HepG2 (cell line): ENCODE measurements at regions not wholly inside any gene's neighbourhood (a gene's known extent, or its start where the extent isn't known, plus 50 kb on each side); places are given as distances from the start of the nearest gene placed in this dataset.

Experiments used
- ATAC-seq: fragments of 200-7000 bp; cut with Tn5 transposase; 3 replicates; pipeline ENCODE4 v1.9.1; 2020; ENCODE audit warnings: mild to moderate bottlenecking, moderate library complexity
- BruUV-seq: library from RNA; stranded (reverse); fragments of 400-500 nt; replicated peaks from 2 replicates; lab custom pipeline; 2021; lab: Mats Ljungman, UMichigan
- CTCF ChIA-PET: fragments of 300-600 bp; formaldehyde crosslinking; extraction: SDS; loops from one replicate; lab custom pipeline; 2021; ENCODE audit warnings: low total read pairs, inconsistent platforms, low intra/inter-chr PET ratio; lab: Yijun Ruan, JAX
- POLR2A ChIA-PET: fragments of 350-600 bp; sonication (Branson Sonifier 250); formaldehyde crosslinking; loops from one replicate; lab custom pipeline; 2020; ENCODE audit warnings: antibody characterized with exemption, inconsistent platforms; lab: Yijun Ruan, JAX
- DNase-seq: peaks from one replicate; pipeline ENCODE4 v3.0.0-alpha.2; 2015; ENCODE audit warnings: low spot score
- FAIRE-seq: peaks from 3 replicates; lab custom pipeline; 2011; peaks lifted over from hg19 to GRCh38; lab: Jason Lieb, UNC
- H2AFZ ChIP-seq: one replicate; pipeline ENCODE4 v1.6.1; 2011; ENCODE audit warnings: low read length, inconsistent platforms
- H3K27ac ChIP-seq: fragments of 300-600 bp; 3 replicates; pipeline ENCODE4 v1.8.0; 2011; ENCODE audit warnings: mixed run types, mild to moderate bottlenecking, mixed read lengths, low read length, inconsistent platforms; ENCODE audit not compliant: insufficient read depth; ENCODE audit errors: extremely low read length
- H3K27me3 ChIP-seq, 2 experiments: fragments of 200-600 bp in 1 of 2; 2 replicates in 1 of 2; 3 replicates in 1 of 2; pipeline versions ENCODE4 v1.6.0 to v1.8.0; 2011; ENCODE audit warnings: low read length in 2 of 2, mild to moderate bottlenecking in 2 of 2, moderate library complexity in 2 of 2, inconsistent platforms in 1 of 2; ENCODE audit not compliant: insufficient read depth in 2 of 2, control insufficient read depth in 1 of 2
- H3K36me3 ChIP-seq, 2 experiments: fragments of 200-600 bp in 1 of 2; replicated peaks in 1 of 2; 2 replicates in 1 of 2; 3 replicates in 1 of 2; pipeline versions ENCODE4 v1.5.1 to v1.8.0; 2011; ENCODE audit warnings: low read length in 2 of 2, inconsistent platforms in 1 of 2; ENCODE audit not compliant: insufficient read depth in 2 of 2, control insufficient read depth in 1 of 2
- H3K4me1 ChIP-seq: 2 replicates; pipeline ENCODE4 v1.5.1; 2012; ENCODE audit warnings: low read length, inconsistent platforms; ENCODE audit not compliant: insufficient read depth
- H3K4me2 ChIP-seq: 2 replicates; pipeline ENCODE4 v1.6.0; 2011; ENCODE audit warnings: low read depth, low read length, inconsistent platforms
- H3K4me3 ChIP-seq, 3 experiments: fragments of 200-600 bp in 1 of 3; sonication (generic), shearing (Covaris generic) in 1 of 3; replicated peaks in 1 of 3; 2 replicates each; pipeline ENCODE4 v1.5.1; 2011 to 2016; ENCODE audit warnings: low read length in 3 of 3, inconsistent platforms in 2 of 3, low read depth in 2 of 3, mild to moderate bottlenecking in 2 of 3, control low read depth in 1 of 3, mixed read lengths in 1 of 3; ENCODE audit not compliant: insufficient read depth in 1 of 3
- H3K79me2 ChIP-seq: one replicate; pipeline ENCODE4 v1.6.1; 2011; ENCODE audit warnings: low read length, inconsistent platforms; ENCODE audit not compliant: insufficient read depth
- H3K9ac ChIP-seq: 2 replicates; pipeline ENCODE4 v1.6.0; 2011; ENCODE audit warnings: mild to moderate bottlenecking, low read depth, low read length, inconsistent platforms; ENCODE audit not compliant: insufficient read depth
- H3K9me3 ChIP-seq: 2 replicates; pipeline ENCODE4 v1.5.1; 2012; ENCODE audit warnings: mild to moderate bottlenecking, low read length
- H4K20me1 ChIP-seq: 2 replicates; pipeline ENCODE4 v1.6.0; 2011; ENCODE audit warnings: inconsistent platforms, mild to moderate bottlenecking, low read length, moderate library complexity; ENCODE audit not compliant: insufficient read depth
- AGO2 ChIP-seq: fragments of 200-400 bp; formaldehyde crosslinking; optimal IDR thresholded peaks from 2 replicates; pipeline ENCODE3; 2017; ENCODE audit warnings: mild to moderate bottlenecking, low read depth, low read length, moderate library complexity
- AKAP8 ChIP-seq: sonication (generic); formaldehyde crosslinking; IDR thresholded peaks from 2 replicates; pipeline ENCODE4 v1.5.1; 2020; ENCODE audit warnings: mild to moderate bottlenecking, missing genetic modification reagents
- EED ChIP-seq: sonication (generic); formaldehyde crosslinking; IDR thresholded peaks from 2 replicates; pipeline ENCODE4 v1.5.0; 2020; ENCODE audit warnings: mild to moderate bottlenecking, missing genetic modification reagents
- HNRNPL ChIP-seq: fragments of 200-400 bp; formaldehyde crosslinking; IDR thresholded peaks from 2 replicates; pipeline ENCODE4 v1.6.1; 2017; ENCODE audit warnings: mild to moderate bottlenecking, low read depth, low read length
- MAF1 ChIP-seq: sonication (generic); formaldehyde crosslinking; IDR thresholded peaks from 2 replicates; pipeline ENCODE4 v1.5.0; 2020; ENCODE audit warnings: missing genetic modification reagents, borderline replicate concordance
- NFRKB ChIP-seq: fragments of 450-650 bp; IDR thresholded peaks from 2 replicates; pipeline ENCODE4 v1.6.1; 2017
- UBTF ChIP-seq: sonication (generic); formaldehyde crosslinking; IDR thresholded peaks from 2 replicates; pipeline ENCODE4 v1.4.0; 2020; ENCODE audit warnings: mild to moderate bottlenecking, missing genetic modification reagents
- ZBTB42 ChIP-seq: sonication (generic); formaldehyde crosslinking; IDR thresholded peaks from 2 replicates; pipeline ENCODE4 v1.5.0; 2020; ENCODE audit warnings: mild to moderate bottlenecking, missing genetic modification reagents
- ZEB1 ChIP-seq: IDR thresholded peaks from 2 replicates; pipeline ENCODE4 v1.6.1; 2012; ENCODE audit warnings: mild to moderate bottlenecking, low read depth, inconsistent platforms; ENCODE audit not compliant: insufficient replicate concordance
- ZNF234 ChIP-seq: sonication (generic); formaldehyde crosslinking; conservative IDR thresholded peaks from 2 replicates; pipeline ENCODE4 v1.5.1; 2020; ENCODE audit warnings: mild to moderate bottlenecking, missing genetic modification reagents
- ZNF275 ChIP-seq: sonication (generic); formaldehyde crosslinking; IDR thresholded peaks from 2 replicates; pipeline ENCODE4 v1.8.0; 2022; ENCODE audit warnings: missing genetic modification reagents, mild to moderate bottlenecking, inconsistent platforms, borderline replicate concordance
- ZNF281 ChIP-seq: sonication (generic); formaldehyde crosslinking; IDR thresholded peaks from 2 replicates; pipeline ENCODE4 v1.4.0; 2020; ENCODE audit warnings: missing genetic modification reagents, borderline replicate concordance
- ZNF503 ChIP-seq: sonication (generic); formaldehyde crosslinking; IDR thresholded peaks from 2 replicates; pipeline ENCODE4 v1.4.0; 2020; ENCODE audit warnings: missing genetic modification reagents
- ZNF790 ChIP-seq: sonication (generic); formaldehyde crosslinking; IDR thresholded peaks from 2 replicates; pipeline ENCODE4 v1.8.0; 2022; ENCODE audit warnings: missing genetic modification reagents, mild to moderate bottlenecking, borderline replicate concordance
- WGBS: methylation state at CpG from one replicate; pipeline ENCODE4 v1.1.6; 2017; ENCODE audit warnings: low lambda C conversion rate; 5-methylcytosine and 5-hydroxymethylcytosine counted together
- in situ Hi-C: cut with HindIII; loops from 2 replicates; pipeline ENCODE4 v1.10.0; 2017; ENCODE audit warnings: low pct_unique_long_range_greater_than_20kb; ENCODE audit not compliant: extremely low pct_ligation_motif_present
- intact Hi-C: fragments of 100-400 bp; cut with micrococcal nuclease; formaldehyde crosslinking; loops from one replicate; pipeline ENCODE4 v1.10.0; 2022; ENCODE audit not compliant: unreplicated experiment

GRCh38 chr15:61621865-61622264, 392.8 kb upstream of the RORA start:
- no peak for FAIRE-seq
- TF ChIP-seq MAF1 (CRISPR knock-in tag) = no peak
- no peak for TF ChIP-seq ZBTB42
- no peak for TF ChIP-seq ZNF275 (CRISPR knock-in tag)
- no peak for TF ChIP-seq HNRNPL
- no peak for TF ChIP-seq EED (CRISPR knock-in tag)
- TF ChIP-seq ZEB1 = no peak
- TF ChIP-seq UBTF = no peak
- TF ChIP-seq NFRKB = no peak
- no peak for TF ChIP-seq ZNF234
- TF ChIP-seq AKAP8 (CRISPR knock-in tag) = no peak
- TF ChIP-seq ZNF281 (CRISPR knock-in tag) = no peak
- no peak for TF ChIP-seq AGO2
- no peak for TF ChIP-seq ZNF790 (CRISPR knock-in tag)
- TF ChIP-seq ZNF503 (CRISPR knock-in tag) = no peak
- WGBS = 17% methylated on average over 2 of the region's 2 CpGs
- Histone ChIP-seq H3K9ac (no peak overlapping the region), H3K36me3 (no peaks in the 10 kb centered on the region), H2AFZ (no peak overlapping the region), H3K79me2 (no peaks in the 10 kb centered on the region), H3K9me3 (no peaks in the 10 kb centered on the region), H3K4me1 (no peaks in the 10 kb centered on the region), H3K27ac (no peak overlapping the region), H3K27me3 (peaks cover 0 to 2% of the 10 kb centered on the region in 2 experiments; a peak in 1 of 5 replicates), H3K4me2 (no peak overlapping the region), H3K4me3 (no peak overlapping the region), H4K20me1 (no peaks in the 10 kb centered on the region)
- intact Hi-C loops (loop anchor here (10.0 kb wide), 1 partner anchor 407 kb away; no protein-coding TSS in a partner anchor), in situ Hi-C loops (no loop called here)
- no peak for DNase-seq
- CTCF ChIA-PET = interaction anchor here (2.1 kb wide), 1 partner anchor 454 kb away, joined by 10 read pairs; no protein-coding TSS in a partner anchor
- BruUV-seq = no TSS peak
- ATAC-seq = no peak
- POLR2A ChIA-PET = no interaction called here
